ENCODE measurements at regions not wholly inside any gene's neighbourhood (a gene's known extent, or its start where the extent isn't known, plus 50 kb on each side); places are given as distances from the start of the nearest gene placed in this dataset.
A peak's percentile ranks its signal among the peaks of the same experiment; 100 is the strongest.

DNA sequence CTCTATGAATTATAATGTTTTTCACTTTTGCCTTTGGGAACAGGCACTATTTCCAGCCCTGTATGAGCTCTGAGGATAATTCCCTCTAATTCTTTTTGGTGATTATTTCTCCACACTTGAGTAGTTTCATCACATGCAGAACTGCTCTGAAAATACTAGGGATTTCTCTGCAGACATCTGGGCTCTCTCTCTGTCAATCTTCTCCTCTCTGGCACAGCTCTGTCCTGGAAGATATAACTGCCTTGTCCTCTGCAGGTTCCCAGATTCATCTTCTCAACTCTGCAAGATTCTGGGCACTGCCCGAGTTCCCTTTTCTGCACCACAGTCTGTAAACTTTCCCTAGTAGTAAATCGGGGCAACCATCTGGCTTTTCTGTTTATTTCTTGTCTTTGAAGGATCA lies 131.3 kb upstream of the FMN2 start:
- TF ChIP-seq, protein P1, sequence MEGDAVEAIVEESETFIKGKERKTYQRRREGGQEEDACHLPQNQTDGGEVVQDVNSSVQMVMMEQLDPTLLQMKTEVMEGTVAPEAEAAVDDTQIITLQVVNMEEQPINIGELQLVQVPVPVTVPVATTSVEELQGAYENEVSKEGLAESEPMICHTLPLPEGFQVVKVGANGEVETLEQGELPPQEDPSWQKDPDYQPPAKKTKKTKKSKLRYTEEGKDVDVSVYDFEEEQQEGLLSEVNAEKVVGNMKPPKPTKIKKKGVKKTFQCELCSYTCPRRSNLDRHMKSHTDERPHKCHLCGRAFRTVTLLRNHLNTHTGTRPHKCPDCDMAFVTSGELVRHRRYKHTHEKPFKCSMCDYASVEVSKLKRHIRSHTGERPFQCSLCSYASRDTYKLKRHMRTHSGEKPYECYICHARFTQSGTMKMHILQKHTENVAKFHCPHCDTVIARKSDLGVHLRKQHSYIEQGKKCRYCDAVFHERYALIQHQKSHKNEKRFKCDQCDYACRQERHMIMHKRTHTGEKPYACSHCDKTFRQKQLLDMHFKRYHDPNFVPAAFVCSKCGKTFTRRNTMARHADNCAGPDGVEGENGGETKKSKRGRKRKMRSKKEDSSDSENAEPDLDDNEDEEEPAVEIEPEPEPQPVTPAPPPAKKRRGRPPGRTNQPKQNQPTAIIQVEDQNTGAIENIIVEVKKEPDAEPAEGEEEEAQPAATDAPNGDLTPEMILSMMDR (IDR thresholded peaks at IDR 0.05), result no peak
- H3K4me3 ChIP-seq, result no peak overlapping the region
- ATAC-seq, result no peak
- no peaks in the 10 kb centered on the region for H3K9me3 ChIP-seq
- H3K4me1 ChIP-seq (ENCODE audit: low read depth), result no peaks in the 10 kb centered on the region
- intact Hi-C loops (cut with DNase I, micrococcal nuclease), result no loop called here
- H3K36me3 ChIP-seq (ENCODE audit: low read depth), result no peaks in the 10 kb centered on the region
- no peak for DNase-seq

DNA sequence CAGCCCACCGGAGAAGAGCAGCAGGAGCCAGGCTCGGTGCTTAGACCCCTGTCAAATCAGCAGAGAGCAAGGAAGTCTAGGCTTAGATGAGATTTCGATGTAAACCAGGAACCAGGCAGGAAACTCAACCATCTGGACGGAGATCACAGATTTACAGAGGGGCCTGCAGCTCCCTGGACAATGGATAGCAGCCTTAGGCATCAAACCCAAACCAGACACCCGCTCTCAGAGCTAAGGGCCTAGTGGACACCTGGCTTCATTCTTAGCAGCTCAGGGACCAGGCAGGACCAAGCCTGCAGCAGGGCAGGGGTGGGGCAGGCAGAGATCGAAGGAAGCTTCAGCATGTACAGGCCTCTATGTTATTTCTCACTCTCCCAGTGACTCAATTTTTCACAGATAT lies 127.8 kb upstream of the FMN2 start:
- no peak for ATAC-seq
- no peak for DNase-seq

DNA sequence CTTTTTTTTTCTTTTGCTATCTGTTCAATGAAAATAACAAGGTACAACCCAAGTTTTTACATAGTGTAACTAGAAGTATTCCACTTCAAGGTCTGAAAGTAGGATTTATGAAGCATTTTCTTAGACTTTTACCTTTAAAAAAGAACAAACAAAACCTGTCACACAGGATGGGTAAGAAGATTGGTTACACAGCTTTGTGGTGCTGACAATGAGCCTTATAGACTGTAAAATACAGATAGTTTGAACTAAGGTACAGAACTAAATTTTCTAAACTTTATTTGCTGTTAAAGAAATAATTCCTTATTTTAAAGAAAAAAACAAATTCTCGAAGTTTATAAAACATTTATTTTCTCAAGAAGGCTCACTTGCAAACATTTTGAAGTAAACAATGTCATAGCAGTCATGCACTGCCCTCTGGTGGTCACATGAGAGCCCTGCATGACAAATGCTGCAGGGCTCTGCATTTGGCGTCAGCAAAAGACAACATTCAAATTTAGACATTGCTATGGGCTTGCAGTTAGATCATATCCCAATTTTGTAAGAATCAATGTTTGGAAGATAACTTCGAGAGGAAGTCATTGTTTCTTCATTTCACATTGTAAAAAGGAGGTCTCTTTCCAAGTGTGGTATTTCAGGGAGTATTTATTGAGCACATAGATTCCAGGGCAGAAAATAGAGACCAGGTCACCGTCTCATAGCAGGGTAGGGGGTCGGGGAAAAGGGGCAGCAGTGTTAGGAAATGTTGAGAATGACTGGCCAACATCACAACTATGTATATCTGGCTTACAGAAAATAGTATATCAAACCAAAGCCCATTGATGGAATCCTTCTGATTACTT lies 115.3 kb upstream of the FMN2 start:
- H3K4me1 ChIP-seq (ENCODE audit: low read depth), result no peaks in the 10 kb centered on the region
- no peak overlapping the region for H3K4me3 ChIP-seq
- ATAC-seq (peak; percentile 66), DNase-seq (peak in 2 of 3 donors; percentile 42 to 70)
- H3K9me3 ChIP-seq, result peaks cover 6% of the 10 kb centered on the region
- no peaks in the 10 kb centered on the region for H3K36me3 ChIP-seq (ENCODE audit: low read depth)
- TF ChIP-seq, protein P1 (IDR thresholded peaks at IDR 0.05), result peak; percentile 95
- intact Hi-C loops (cut with DNase I, micrococcal nuclease), result no loop called here

More for the DNA sequence above, 127.8 kb upstream of the FMN2 start:
- TF ChIP-seq, protein P1 (IDR thresholded peaks at IDR 0.05), result no peak
- Histone ChIP-seq H3K4me3 (no peak overlapping the region), H3K36me3 (ENCODE audit: low read depth) (no peaks in the 10 kb centered on the region), H3K9me3 (no peaks in the 10 kb centered on the region), H3K4me1 (ENCODE audit: low read depth) (no peaks in the 10 kb centered on the region)
- intact Hi-C loops (cut with DNase I, micrococcal nuclease), result no loop called here

DNA sequence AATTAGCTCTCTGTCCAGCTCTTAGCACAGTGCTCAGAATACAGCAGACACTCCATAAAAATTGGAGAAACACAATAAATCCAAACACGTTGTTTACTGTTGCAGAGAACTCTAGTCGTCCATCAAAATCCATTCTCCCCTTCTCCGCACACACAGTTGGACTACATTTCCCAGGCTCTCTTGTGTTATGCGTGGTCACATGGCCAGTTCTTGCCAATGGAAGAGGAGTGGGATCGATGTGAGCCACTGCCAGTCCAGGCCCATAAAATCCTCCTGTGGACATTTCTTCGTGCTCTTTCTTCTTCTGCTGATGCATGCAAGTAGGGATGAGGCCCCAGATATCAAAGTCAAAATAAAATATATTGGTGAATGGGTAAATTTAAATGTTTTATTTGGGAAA lies 114.3 kb upstream of the FMN2 start:
- Histone ChIP-seq H3K4me3 (no peak overlapping the region), H3K4me1 (ENCODE audit: low read depth) (no peaks in the 10 kb centered on the region), H3K9me3 (peaks cover 6% of the 10 kb centered on the region), H3K36me3 (ENCODE audit: low read depth) (no peaks in the 10 kb centered on the region)
- ATAC-seq (no peak), DNase-seq (no peak)
- TF ChIP-seq, protein P1 (IDR thresholded peaks at IDR 0.05), result no peak
- intact Hi-C loops (cut with DNase I, micrococcal nuclease), result no loop called here

DNA sequence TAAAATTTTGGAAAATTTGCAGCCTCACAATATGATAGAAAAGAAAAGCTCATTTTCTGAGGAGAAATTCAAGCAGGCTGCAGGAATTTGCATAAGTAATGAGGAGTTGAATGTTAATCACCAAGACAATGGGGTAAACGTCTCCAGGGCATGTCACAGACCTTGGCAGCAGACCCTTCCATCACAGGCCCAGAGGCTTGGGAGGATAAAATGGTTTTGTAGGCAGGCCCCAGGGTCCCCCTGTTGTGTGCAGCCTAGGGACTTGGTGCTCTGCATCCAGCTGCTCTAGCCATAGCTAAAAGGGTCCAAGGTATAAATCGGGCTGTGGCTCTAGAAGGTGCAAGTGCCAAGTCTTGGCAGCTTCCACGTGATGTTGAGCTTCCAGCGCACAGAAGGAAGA lies 112.2 kb upstream of the FMN2 start:
- TF ChIP-seq, protein P1 (IDR thresholded peaks at IDR 0.05), result no peak
- DNase-seq (no peak), ATAC-seq (no peak)
- peaks cover 6% of the 10 kb centered on the region for H3K9me3 ChIP-seq
- intact Hi-C loops (cut with DNase I, micrococcal nuclease), result no loop called here
- H3K36me3 ChIP-seq (ENCODE audit: low read depth), result no peaks in the 10 kb centered on the region
- H3K4me3 ChIP-seq, result no peak overlapping the region
- no peaks in the 10 kb centered on the region for H3K4me1 ChIP-seq (ENCODE audit: low read depth)
